ENCODE measurements at regions not wholly inside any gene's neighbourhood (a gene's known extent, or its start where the extent isn't known, plus 50 kb on each side); places are given as distances from the start of the nearest gene placed in this dataset.
"Not testable (repeated sequence)": the region's sequence is repeated elsewhere in the genome, so short reads cannot be mapped to it uniquely, and the experiment has no call there.

DNA sequence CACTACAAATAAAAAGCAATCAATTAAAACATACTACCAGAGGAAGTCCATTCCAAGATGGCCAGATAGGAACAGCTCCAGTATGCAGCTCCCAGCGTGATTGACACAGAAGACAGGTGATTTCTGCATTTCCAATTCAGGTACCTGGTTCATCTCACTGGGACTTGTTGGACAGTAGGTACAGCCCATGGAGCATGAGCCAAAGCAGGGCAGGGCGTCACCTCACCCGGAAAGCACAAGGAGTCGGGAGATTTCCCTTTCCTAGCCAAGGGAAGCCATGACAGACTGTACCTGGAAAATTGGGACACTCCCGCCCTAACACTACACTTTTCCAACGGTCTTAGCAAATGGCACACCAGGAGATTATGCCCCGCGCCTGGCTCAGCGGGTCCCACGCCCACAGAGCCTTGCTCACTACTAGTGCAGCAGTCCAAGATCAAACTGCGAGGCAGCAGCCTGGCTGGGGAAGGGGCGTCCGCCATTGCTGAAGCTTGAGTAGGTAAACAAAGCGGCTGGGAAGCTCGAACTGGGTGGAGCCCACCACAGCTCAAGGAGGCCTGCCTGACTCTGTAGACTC, 106.0 kb downstream of the BUD13 start:
- not testable (repeated sequence) for TF ChIP-seq EZH2phosphoT487 (IDR thresholded peaks at IDR 0.05; ENCODE audit: low read depth)
- TF ChIP-seq, protein P1, sequence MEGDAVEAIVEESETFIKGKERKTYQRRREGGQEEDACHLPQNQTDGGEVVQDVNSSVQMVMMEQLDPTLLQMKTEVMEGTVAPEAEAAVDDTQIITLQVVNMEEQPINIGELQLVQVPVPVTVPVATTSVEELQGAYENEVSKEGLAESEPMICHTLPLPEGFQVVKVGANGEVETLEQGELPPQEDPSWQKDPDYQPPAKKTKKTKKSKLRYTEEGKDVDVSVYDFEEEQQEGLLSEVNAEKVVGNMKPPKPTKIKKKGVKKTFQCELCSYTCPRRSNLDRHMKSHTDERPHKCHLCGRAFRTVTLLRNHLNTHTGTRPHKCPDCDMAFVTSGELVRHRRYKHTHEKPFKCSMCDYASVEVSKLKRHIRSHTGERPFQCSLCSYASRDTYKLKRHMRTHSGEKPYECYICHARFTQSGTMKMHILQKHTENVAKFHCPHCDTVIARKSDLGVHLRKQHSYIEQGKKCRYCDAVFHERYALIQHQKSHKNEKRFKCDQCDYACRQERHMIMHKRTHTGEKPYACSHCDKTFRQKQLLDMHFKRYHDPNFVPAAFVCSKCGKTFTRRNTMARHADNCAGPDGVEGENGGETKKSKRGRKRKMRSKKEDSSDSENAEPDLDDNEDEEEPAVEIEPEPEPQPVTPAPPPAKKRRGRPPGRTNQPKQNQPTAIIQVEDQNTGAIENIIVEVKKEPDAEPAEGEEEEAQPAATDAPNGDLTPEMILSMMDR (IDR thresholded peaks at IDR 0.05; ENCODE audit: low read depth, low read length): not testable (repeated sequence)

All from OCI-LY3 (cell line).